Activated CD8-positive, alpha-beta T cell treated with anti-CD3 and anti-CD28 coated beads, Interleukin-2, amount 10 ng/mL, durations not matched to agents 7 days and 5 days (primary cell): ENCODE measurements at regions not wholly inside any gene's neighbourhood (a gene's known extent, or its start where the extent isn't known, plus 50 kb on each side); places are given as distances from the start of the nearest gene placed in this dataset.

Experiments used
- ATAC-seq: fragments of 150-1000 bp; cut with Tn5 transposase; one replicate; pipeline ENCODE4 v1.10.0; 2021; ENCODE audit warnings: moderate library complexity
- CTCF ChIA-PET: fragments of 350-600 bp; sonication (Branson Sonifier 250); formaldehyde crosslinking; loops from one replicate; lab custom pipeline; 2021; ENCODE audit warnings: antibody characterized with exemption; lab: Charles Lee
- POLR2A ChIA-PET: fragments of 350-600 bp; sonication (Branson Sonifier 250); formaldehyde crosslinking; loops from one replicate; lab custom pipeline; 2021; ENCODE audit warnings: antibody characterized with exemption; lab: Charles Lee
- DNase-seq: peaks from one replicate; pipeline ENCODE4 v3.0.0-alpha.2; 2020
- H3K27ac Mint-ChIP-seq: one replicate; pipeline ENCODE4 v1.8.0; 2021; ENCODE audit warnings: mild to moderate bottlenecking, mixed read lengths
- H3K27me3 Mint-ChIP-seq: one replicate; pipeline ENCODE4 v1.8.0; 2021; ENCODE audit warnings: low read depth, mixed read lengths
- H3K36me3 Mint-ChIP-seq: one replicate; pipeline ENCODE4 v1.8.0; 2021; ENCODE audit warnings: low read depth, mixed read lengths
- H3K4me1 Mint-ChIP-seq: one replicate; pipeline ENCODE4 v1.8.0; 2021; ENCODE audit warnings: low read depth, mixed read lengths
- H3K4me3 Mint-ChIP-seq: one replicate; pipeline ENCODE4 v1.8.0; 2021; ENCODE audit warnings: mild to moderate bottlenecking, mixed read lengths
- H3K9me3 Mint-ChIP-seq: one replicate; pipeline ENCODE4 v1.8.0; 2022; ENCODE audit warnings: mixed read lengths; ENCODE audit not compliant: insufficient read depth

DNA sequence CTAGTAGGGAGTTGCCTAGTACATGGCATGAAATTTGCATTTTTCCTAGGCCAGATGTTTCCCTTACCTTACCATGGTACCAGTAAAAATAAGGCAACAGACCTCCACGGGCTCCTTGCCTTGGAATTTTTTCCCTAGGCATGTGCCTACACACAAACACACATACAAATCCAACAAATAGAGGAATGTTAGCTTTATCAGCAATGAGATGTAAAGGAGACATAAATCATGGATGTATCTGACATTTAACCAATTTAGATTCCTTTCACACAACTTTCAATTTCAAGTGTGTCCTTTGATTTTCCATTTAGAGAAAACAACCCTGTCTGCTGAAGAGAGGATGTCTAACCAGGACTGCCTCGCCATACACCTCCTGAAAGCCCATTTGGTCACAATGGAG is 209.7 kb upstream of the SP4 start:
- Mint-ChIP-seq H3K4me1 (no peaks in the 10 kb centered on the region), H3K27ac (no peak overlapping the region), H3K9me3 (no peaks in the 10 kb centered on the region), H3K27me3 (peaks cover 2% of the 10 kb centered on the region), H3K4me3 (no peak overlapping the region), H3K36me3 (no peaks in the 10 kb centered on the region)
- ATAC-seq (no peak), DNase-seq (no peak)
- CTCF ChIA-PET: no interaction called here
- POLR2A ChIA-PET: no interaction called here

DNA sequence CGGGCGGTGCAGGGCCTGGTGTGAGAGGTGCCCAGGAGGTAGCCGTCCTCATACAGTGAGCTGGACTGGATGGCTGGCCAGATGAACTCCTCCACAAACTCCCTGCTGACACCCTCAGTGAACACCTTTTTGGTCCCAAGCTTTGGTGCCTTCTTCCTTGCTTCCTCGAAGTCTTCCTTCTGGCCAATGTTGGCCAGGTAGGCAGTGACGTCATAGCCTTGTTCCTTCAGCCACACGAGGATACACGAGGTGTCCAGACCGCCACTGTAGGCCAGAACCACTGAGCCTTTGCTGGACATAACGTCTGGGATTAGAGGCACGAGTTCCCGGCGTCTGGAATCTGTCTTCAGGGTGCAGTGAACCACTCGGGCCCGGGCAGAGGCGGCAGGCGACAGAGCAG is 206.8 kb upstream of the SP4 start:
- Mint-ChIP-seq H3K4me3 (no peak overlapping the region), H3K27me3 (no peaks in the 10 kb centered on the region), H3K4me1 (no peaks in the 10 kb centered on the region), H3K36me3 (no peaks in the 10 kb centered on the region), H3K27ac (no peak overlapping the region), H3K9me3 (no peaks in the 10 kb centered on the region)
- no peak for DNase-seq
- ATAC-seq: no peak
- ChIA-PET CTCF (no interaction called here), POLR2A (no interaction called here)

DNA sequence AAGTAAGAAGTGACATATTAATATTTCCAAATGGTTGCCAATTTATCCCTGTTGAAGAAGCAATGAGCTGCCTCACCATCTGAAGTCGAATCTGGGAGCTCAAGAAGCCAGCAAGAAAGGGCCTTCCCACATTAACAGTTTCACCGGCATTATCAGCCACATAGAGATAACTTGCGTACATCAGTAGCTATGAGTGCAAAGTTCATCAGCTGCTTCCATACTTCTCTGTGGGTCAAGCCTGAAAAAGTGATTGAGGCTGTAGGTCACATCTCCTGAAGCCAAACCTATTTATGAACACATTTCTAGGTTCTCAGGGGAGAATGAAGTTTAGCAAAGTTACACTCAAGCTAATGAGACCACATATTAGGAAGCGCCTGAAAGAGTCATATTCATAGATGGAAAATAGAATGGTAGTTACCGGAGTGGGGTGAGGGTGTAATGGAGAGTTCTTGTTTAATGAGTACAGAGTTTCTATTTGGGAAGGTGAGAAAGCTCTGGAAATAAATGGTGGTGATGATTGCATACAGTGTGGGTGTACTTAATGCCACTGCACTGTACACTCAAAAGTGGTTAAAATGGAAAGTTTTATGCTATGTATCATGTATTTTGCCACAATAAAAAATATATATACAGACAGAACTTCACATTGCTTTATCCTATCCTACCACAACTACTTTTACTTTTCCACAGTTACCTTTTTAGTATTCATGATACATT is 189.3 kb upstream of the SP4 start:
- Mint-ChIP-seq H3K9me3 (no peaks in the 10 kb centered on the region), H3K4me3 (no peak overlapping the region), H3K27me3 (peaks cover 33% of the 10 kb centered on the region), H3K27ac (no peak overlapping the region), H3K36me3 (no peaks in the 10 kb centered on the region), H3K4me1 (no peaks in the 10 kb centered on the region)
- no peak for DNase-seq
- ChIA-PET POLR2A (no interaction called here), CTCF (no interaction called here)
- ATAC-seq: no peak

DNA sequence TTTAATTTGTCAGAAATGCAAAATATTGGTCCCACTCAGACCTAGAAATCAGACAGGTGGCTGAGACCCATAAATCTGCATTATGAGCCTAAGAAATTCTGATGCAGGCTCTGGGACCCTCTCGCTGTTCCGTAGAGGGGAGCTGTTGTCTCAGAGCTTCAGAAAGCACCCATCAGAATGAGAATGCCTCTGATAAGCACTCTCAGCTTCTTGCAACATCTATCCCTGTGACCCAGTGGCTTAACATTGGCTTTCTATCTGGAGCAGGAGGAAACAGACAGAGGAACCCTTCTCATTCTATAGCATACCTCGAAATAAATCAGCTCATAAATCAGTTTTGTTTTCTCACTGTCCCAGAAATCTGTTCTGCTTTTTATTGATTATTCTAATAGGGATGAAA is 184.6 kb upstream of the SP4 start:
- Mint-ChIP-seq H3K4me3 (no peak overlapping the region), H3K27ac (no peak overlapping the region), H3K27me3 (peaks cover 39% of the 10 kb centered on the region), H3K9me3 (no peaks in the 10 kb centered on the region), H3K36me3 (no peaks in the 10 kb centered on the region), H3K4me1 (no peaks in the 10 kb centered on the region)
- ATAC-seq (no peak), DNase-seq (no peak)
- POLR2A ChIA-PET: no interaction called here
- CTCF ChIA-PET: interaction anchor here (0.8 kb wide), 1 partner anchor 11 kb away, joined by 3 read pairs; no protein-coding TSS in a partner anchor

DNA sequence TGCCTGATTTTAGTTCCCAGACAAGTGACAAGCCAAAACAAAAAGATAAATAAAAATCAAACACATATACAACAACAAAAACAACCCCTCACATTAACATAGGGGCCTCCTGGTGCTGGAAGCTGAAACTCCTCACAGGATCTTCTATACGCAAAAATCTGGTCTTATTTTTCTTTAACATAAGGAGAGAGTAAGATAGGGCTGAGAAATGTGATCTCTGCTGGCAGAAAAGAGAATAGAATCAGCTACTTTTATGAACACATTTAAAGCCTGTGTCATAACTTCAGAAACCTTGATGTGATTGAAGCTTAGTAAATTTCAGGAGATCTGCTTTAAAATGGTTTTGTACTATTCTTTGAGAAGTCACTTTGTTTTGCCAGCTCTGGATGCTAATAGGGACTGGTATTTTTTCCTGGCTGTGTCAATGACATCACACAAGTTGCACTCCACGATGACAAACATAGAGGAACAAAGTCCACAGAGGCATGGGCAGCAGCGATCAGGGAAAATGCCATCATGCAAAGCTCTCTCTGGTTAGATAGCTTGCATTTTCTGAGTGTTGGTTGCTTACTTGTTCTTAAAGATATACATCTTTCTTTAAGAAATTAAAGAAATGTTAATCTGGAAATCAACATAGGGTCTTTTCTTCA is 176.6 kb upstream of the SP4 start:
- Mint-ChIP-seq H3K36me3 (no peaks in the 10 kb centered on the region), H3K4me1 (peaks cover 16% of the 10 kb centered on the region), H3K4me3 (no peak overlapping the region), H3K9me3 (no peaks in the 10 kb centered on the region), H3K27ac (no peak overlapping the region), H3K27me3 (peaks cover 55% of the 10 kb centered on the region)
- DNase-seq: no peak
- ATAC-seq: no peak
- ChIA-PET CTCF (interaction anchor here (1.4 kb wide), 1 partner anchor 11 kb away, joined by 5 read pairs; no protein-coding TSS in a partner anchor), POLR2A (no interaction called here)

DNA sequence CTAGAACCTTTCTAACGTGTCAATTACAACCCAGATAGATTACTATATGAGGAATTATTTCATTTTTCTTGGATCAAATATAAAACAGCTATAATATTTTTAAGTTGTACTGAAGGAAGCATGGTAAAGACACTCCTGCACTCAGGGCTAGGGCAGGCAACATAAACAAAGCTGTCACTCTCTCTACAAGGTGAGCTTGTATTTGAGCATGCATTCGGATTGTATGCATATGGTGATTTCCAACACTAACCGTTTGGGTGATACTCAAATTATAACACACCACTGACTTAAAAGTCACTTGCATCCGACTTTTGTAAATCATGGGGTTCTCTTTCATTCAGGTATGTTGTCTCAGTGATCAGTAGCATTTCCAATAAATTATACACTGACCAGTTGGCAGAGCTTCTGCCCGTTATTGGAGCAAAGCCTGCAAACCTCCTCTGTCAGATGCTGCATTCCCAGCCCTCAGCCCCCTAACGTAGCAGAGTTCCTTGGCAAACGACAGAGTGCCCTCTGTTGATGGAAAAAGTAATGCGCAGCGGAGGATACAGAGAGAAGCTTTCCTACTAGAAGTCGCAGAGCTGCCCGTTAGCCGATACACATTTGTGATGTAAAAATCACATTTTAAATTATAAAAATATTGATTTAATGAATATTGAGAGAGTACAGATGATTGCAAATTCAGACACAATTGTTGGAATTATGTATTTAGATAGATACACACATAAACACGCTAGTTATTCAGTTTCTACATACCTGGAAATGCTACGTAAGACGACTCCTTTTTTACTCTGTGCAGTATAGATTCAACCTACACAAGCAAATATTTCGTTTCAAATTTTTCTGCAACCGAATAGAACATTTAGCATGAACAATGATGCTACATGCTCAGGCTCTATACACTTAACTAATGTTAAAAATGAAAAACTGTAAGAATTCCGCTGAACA is 173.9 kb upstream of the SP4 start:
- ChIA-PET CTCF (interaction anchor here (0.6 to 4.7 kb wide), 31 partner anchors 9 to 1540 kb away, joined by 3 to 23 read pairs (median 3); no protein-coding TSS in a partner anchor), POLR2A (interaction anchor here (0.6 kb wide), 1 partner anchor 59 kb away, joined by 3 read pairs; no protein-coding TSS in a partner anchor)
- no peak overlapping the region for H3K27ac Mint-ChIP-seq
- DNase-seq (peak; percentile 65), ATAC-seq (peak; percentile 86)
- peaks cover 3% of the 10 kb centered on the region for H3K36me3 Mint-ChIP-seq
- H3K4me1 Mint-ChIP-seq: peaks cover 18% of the 10 kb centered on the region
- peak overlapping the region; percentile 52 for H3K4me3 Mint-ChIP-seq
- peaks cover 44% of the 10 kb centered on the region for H3K27me3 Mint-ChIP-seq
- no peaks in the 10 kb centered on the region for H3K9me3 Mint-ChIP-seq

DNA sequence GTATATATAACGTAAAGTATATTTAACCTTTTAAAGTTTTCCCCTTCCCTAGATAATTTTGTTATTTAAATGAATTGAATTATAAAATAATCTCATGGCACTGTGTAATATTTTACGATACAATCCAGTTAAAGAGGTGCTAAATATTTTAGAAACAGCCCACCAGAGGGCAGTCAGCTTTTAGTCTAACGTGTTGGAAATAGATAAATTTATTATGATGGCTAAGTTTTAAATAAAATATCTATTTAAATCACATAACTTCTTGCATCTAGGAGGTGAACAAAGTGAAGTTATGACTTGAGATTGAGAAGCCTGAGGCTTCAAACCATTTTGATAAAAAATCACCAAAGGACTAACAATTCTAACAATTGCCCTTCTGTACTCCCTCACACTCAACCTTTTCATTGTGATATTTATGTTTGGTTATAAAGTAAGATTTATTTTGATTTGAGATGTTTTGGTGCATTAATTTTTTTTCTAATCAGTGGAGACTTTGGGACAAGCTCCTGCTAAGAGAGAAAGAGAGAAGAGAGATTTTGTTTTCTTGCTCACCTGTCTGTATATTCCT is 171.5 kb upstream of the SP4 start:
- POLR2A ChIA-PET: no interaction called here
- Mint-ChIP-seq H3K27me3 (peaks cover 32% of the 10 kb centered on the region), H3K4me3 (no peak overlapping the region), H3K4me1 (peaks cover 23% of the 10 kb centered on the region), H3K36me3 (peaks cover 3% of the 10 kb centered on the region), H3K9me3 (no peaks in the 10 kb centered on the region), H3K27ac (no peak overlapping the region)
- DNase-seq (peak; percentile 55), ATAC-seq (no peak)
- CTCF ChIA-PET: interaction anchor here (0.7 to 4.7 kb wide), 11 partner anchors 15 to 827 kb away, joined by 3 to 23 read pairs (median 3); no protein-coding TSS in a partner anchor

DNA sequence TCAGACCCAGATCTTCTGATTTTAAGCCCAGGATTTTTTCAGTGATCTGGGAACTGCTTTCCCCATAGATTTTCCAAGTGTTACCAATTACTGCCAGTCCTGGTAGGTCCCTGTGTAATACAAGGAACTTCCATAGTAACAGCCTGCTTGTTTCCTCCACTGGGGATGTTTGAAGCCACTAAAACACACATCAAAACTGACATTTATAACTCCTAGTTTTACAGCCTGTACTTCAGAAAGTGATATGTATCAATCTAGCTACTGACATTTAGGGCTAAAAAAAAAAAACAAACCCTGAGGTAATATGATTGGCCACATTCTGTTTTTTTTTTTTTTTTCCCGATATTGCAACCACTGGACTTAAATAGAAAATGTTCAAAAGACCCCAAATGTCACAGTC is 166.9 kb upstream of the SP4 start:
- H3K27ac Mint-ChIP-seq: no peak overlapping the region
- no peak for ATAC-seq
- CTCF ChIA-PET: interaction anchor here (0.6 to 4.3 kb wide), 11 partner anchors 11 to 680 kb away, joined by 3 to 15 read pairs (median 4); partner anchors contain the start of gene SP4
- POLR2A ChIA-PET: no interaction called here
- peaks cover under 1% of the 10 kb centered on the region for H3K27me3 Mint-ChIP-seq
- H3K4me3 Mint-ChIP-seq: no peak overlapping the region
- DNase-seq: no peak
- H3K36me3 Mint-ChIP-seq: peaks cover 10% of the 10 kb centered on the region
- peaks cover 19% of the 10 kb centered on the region for H3K4me1 Mint-ChIP-seq
- H3K9me3 Mint-ChIP-seq: no peaks in the 10 kb centered on the region

DNA sequence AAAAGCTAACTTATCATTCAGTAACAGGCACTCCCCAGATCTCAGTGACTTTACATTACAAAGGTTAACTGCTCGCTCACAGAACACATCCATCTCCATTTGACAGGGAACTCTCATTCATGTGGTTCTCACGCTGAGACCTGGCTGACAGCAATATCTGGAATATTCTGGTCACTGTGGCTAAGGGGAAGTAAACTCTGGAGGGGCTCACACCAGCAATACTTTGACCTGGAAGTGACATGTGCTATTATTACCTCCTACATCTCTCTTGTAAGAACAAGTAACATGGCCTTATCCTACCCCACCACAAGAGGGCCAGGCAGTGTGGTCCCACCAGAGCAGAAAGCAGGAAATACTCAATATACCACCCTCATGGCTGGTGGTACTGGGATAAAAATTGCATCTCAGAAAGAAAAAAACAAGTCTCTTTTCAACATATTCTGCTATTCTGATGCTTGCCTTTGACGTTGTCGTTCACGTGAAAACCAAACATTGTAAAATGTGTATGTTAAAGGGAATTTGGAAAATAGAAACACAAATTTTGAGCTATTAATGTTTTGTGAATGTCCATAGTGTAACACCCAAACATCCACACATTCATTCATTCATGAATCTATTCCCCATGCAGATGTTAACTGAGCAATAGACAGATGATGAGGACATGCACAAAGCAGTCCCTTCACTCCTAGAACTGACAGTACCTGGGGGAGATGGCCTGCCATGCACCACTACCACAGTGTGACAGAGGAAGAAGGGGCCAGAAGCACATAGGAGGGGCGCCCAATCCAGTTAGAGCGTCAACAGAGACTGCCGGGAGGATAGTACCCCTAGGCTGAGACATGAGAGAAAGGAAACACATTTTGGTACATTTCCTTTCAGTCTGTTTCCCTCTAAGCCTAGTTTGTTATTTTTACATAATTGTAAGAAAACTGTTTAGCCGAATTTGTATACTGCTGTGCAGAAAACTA is 166.0 kb upstream of the SP4 start:
- DNase-seq (peak; percentile 79), ATAC-seq (peak; percentile 95)
- H3K27ac Mint-ChIP-seq: peak overlapping the region; percentile 75
- peaks cover 10% of the 10 kb centered on the region for H3K36me3 Mint-ChIP-seq
- H3K4me3 Mint-ChIP-seq: no peak overlapping the region
- H3K9me3 Mint-ChIP-seq: no peaks in the 10 kb centered on the region
- ChIA-PET POLR2A (interaction anchor here (1.1 kb wide), 1 partner anchor 166 kb away, joined by 3 read pairs; the partner anchor contains the start of gene SP4), CTCF (interaction anchor here (0.6 to 4.3 kb wide), 38 partner anchors 7 to 739 kb away, joined by 3 to 18 read pairs (median 3); partner anchors contain the start of gene SP4)
- peaks cover 17% of the 10 kb centered on the region for H3K4me1 Mint-ChIP-seq
- no peaks in the 10 kb centered on the region for H3K27me3 Mint-ChIP-seq

DNA sequence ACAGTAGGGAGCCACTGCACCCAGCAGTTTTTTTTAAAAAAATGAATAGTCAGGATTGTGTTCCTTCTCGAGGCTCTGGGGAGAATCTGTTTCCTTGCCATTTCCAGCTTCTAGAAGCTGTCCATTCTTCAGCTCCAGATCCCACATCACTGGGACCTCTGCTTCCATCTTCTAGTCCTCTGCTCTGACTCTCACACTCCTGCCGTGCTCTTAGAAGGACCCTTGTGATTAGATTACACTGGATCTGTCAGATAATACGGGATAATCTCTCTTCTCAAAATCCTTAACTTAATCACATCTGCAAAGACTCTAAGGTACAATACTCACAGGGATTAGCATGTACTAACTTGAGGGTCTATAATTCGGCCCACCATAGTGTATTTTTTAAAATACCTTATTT is 158.9 kb upstream of the SP4 start:
- no peaks in the 10 kb centered on the region for H3K36me3 Mint-ChIP-seq
- no peaks in the 10 kb centered on the region for H3K27me3 Mint-ChIP-seq
- CTCF ChIA-PET: no interaction called here
- no peak overlapping the region for H3K27ac Mint-ChIP-seq
- POLR2A ChIA-PET: no interaction called here
- H3K4me1 Mint-ChIP-seq: no peaks in the 10 kb centered on the region
- DNase-seq (no peak), ATAC-seq (no peak)
- H3K4me3 Mint-ChIP-seq: no peak overlapping the region
- no peaks in the 10 kb centered on the region for H3K9me3 Mint-ChIP-seq
